Spleen (tissue), 7 donors: ENCODE measurements at regions not wholly inside any gene's neighbourhood (a gene's known extent, or its start where the extent isn't known, plus 50 kb on each side); places are given as distances from the start of the nearest gene placed in this dataset.
"Not testable (repeated sequence)": the region's sequence is repeated elsewhere in the genome, so short reads cannot be mapped to it uniquely, and the experiment has no call there.

Experiments used
- POLR2A ChIP-seq, 3 donors: fragments of 450-650 bp; IDR thresholded peaks; one replicate each; pipeline ENCODE4 v1.5.1; 2017; ENCODE audit warnings: antibody characterized with exemption in 3 of 3, mild to moderate bottlenecking in 1 of 3
- POLR2AphosphoS5 ChIP-seq, 3 donors: sonication (generic); formaldehyde crosslinking; IDR thresholded peaks; one replicate each; pipeline ENCODE4 v1.5.1; 2017; ENCODE audit warnings: antibody characterized with exemption in 3 of 3
- TF ChIP-seq, protein P1 (sequence below), 11 experiments: fragments of 200-600 bp in 7 of 11; fragments of 450-650 bp in 4 of 11; sonication (generic) in 4 of 11; IDR thresholded peaks in 8 of 11; conservative IDR thresholded peaks in 3 of 11; 1 replicate in 7 of 11; 2 replicates in 4 of 11; pipeline versions ENCODE4 v1.4.0 to v1.8.0; 2016 to 2021; ENCODE audit warnings: antibody characterized with exemption in 11 of 11, inconsistent platforms in 4 of 11, mild to moderate bottlenecking in 1 of 11
- donor health status: DM: no; HTN: no; CAD: no; lungs with moderate emphysema.
- donor health status: DM: no; HTN: no; CAD: no.
- donor health status: DM: no; HTN: no; CAD: no.

DNA sequence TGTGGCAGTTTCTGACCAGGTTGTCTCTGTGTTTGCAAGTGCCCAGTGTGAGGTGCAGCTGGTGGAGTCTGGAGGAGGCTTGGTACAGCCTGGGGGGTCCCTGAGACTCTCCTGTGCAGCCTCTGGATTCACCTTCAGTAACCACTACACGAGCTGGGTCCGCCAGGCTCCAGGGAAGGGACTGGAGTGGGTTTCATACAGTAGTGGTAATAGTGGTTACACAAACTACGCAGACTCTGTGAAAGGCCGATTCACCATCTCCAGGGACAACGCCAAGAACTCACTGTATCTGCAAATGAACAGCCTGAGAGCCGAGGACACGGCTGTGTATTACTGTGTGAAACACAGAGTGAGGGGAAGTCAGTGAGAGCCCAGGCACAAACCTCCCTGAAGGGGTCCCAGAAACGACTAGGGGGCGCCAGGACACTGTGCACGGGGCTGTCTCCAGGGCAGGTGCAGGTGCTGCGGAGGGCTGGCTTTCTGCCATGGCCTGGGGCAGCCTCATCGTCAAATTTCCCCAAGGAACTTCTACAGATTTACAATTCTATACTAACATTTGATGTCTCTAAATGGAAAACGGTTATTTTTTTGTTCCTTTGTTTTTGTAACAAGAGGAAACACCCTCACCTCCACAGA lies 187.0 kb upstream of the TP53TG3D start:
- TF ChIP-seq, protein P1, sequence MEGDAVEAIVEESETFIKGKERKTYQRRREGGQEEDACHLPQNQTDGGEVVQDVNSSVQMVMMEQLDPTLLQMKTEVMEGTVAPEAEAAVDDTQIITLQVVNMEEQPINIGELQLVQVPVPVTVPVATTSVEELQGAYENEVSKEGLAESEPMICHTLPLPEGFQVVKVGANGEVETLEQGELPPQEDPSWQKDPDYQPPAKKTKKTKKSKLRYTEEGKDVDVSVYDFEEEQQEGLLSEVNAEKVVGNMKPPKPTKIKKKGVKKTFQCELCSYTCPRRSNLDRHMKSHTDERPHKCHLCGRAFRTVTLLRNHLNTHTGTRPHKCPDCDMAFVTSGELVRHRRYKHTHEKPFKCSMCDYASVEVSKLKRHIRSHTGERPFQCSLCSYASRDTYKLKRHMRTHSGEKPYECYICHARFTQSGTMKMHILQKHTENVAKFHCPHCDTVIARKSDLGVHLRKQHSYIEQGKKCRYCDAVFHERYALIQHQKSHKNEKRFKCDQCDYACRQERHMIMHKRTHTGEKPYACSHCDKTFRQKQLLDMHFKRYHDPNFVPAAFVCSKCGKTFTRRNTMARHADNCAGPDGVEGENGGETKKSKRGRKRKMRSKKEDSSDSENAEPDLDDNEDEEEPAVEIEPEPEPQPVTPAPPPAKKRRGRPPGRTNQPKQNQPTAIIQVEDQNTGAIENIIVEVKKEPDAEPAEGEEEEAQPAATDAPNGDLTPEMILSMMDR (IDR thresholded peaks at IDR 0.05 in 8 of 11, conservative IDR thresholded peaks at IDR 0.05 in 3 of 11), result not testable (repeated sequence)
- not testable (repeated sequence) for TF ChIP-seq POLR2AphosphoS5, POLR2A (IDR thresholded peaks at IDR 0.05)
